Right lobe of liver (tissue), 4 donors: ENCODE measurements at regions not wholly inside any gene's neighbourhood (a gene's known extent, or its start where the extent isn't known, plus 50 kb on each side); places are given as distances from the start of the nearest gene placed in this dataset.

Source experiments
- POLR2A ChIP-seq: fragments of 450-650 bp; IDR thresholded peaks from one replicate; pipeline ENCODE4 v1.6.1; 2017; ENCODE audit warnings: antibody characterized with exemption, mild to moderate bottlenecking
- TF ChIP-seq, protein P1 (sequence below), 4 donors: fragments of 200-600 bp in 3 of 4; fragments of 450-650 bp in 1 of 4; IDR thresholded peaks; one replicate each; pipeline versions ENCODE4 v1.5.1 to v1.8.0; 2016 to 2022; ENCODE audit warnings: antibody characterized with exemption in 4 of 4, mild to moderate bottlenecking in 2 of 4
- donor health status: DM: no; HTN: no; CAD: no.
- donor health status: DM: no; HTN: no; CAD: no.
- donor health status: DM: no; HTN: yes; CAD: no.

DNA sequence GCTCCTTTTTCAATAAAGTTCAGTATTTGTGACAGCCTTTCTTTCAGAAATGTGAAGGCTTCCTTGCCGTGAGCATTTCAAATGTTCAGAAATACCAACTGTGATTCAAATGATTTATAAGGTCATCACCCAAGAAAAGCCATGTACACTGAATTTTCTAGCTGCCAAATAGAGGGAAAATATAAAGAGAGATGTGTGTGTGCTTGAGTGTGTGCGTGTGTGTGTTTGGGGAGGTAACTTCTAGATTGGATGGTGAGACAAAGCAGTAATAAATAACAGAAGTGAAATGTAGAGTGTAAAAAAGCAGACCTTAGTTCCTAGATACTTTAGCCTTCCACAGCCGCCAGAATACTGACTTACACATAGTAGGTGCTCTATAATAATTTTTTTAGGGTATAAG, 577.4 kb downstream of the TBL1XR1 start:
- TF ChIP-seq, protein P1, sequence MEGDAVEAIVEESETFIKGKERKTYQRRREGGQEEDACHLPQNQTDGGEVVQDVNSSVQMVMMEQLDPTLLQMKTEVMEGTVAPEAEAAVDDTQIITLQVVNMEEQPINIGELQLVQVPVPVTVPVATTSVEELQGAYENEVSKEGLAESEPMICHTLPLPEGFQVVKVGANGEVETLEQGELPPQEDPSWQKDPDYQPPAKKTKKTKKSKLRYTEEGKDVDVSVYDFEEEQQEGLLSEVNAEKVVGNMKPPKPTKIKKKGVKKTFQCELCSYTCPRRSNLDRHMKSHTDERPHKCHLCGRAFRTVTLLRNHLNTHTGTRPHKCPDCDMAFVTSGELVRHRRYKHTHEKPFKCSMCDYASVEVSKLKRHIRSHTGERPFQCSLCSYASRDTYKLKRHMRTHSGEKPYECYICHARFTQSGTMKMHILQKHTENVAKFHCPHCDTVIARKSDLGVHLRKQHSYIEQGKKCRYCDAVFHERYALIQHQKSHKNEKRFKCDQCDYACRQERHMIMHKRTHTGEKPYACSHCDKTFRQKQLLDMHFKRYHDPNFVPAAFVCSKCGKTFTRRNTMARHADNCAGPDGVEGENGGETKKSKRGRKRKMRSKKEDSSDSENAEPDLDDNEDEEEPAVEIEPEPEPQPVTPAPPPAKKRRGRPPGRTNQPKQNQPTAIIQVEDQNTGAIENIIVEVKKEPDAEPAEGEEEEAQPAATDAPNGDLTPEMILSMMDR (IDR thresholded peaks at IDR 0.05), result no peak
- TF ChIP-seq POLR2A, result no peak
